ENCODE measurements at regions not wholly inside any gene's neighbourhood (a gene's known extent, or its start where the extent isn't known, plus 50 kb on each side); places are given as distances from the start of the nearest gene placed in this dataset.

DNA sequence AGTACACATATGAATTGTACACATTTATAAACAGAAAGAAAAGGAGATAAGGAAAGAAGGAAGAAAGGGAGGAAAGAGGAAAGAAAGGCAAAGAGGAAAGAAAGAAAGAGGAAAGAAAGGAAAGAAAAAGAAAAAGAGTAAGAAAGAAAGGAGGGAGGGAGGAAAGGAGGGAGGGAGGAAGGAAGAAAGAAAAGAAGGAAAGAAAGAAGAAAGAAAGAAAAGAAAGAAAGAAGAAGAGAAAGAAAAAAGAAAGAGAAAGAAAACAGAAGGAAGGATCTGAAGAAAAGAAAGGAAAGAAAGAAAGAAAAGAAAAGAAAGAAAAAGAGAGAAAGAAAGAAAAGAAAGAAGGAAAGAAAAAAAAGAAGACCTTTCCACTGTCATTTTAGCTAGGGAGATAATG lies 571.4 kb upstream of the SALL1 start:
- Histone ChIP-seq H3K27ac (no peak overlapping the region), H3K4me1 (ENCODE audit: control insufficient read depth in 1 of 2, insufficient read depth in 1 of 2, low read depth in 1 of 2, low read length in 1 of 2) (no peaks in the 10 kb centered on the region), H3K9me3 (no peaks in the 10 kb centered on the region), H3K4me3 (ENCODE audit: low read depth in 1 of 2, low read length in 1 of 2) (no peak overlapping the region), H3K27me3 (no peaks in the 10 kb centered on the region), H3K36me3 (no peaks in the 10 kb centered on the region)
- no peak for TF ChIP-seq CTCF (IDR thresholded peaks at IDR 0.05)

DNA sequence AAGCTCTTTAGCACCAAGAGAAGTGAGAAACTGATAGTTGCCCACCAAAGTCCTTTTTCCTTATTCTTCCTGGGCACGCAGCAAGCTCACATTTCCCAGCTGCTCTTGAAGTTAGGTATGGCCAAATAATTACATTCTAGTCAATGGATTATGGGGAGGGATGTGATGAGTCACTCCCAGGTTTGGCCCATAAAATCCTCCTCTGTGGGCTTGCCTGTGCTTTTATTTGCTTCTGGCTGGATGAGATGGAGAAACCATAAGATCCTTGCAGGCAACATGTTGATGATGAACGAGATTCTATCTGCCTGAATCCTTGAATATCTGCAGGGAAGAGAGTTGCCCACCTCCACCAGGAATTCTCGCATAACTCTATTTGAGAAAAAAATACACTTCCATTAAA lies 568.3 kb upstream of the SALL1 start:
- Histone ChIP-seq H3K27ac (no peak overlapping the region), H3K9me3 (no peaks in the 10 kb centered on the region), H3K27me3 (no peaks in the 10 kb centered on the region), H3K4me1 (ENCODE audit: control insufficient read depth in 1 of 2, insufficient read depth in 1 of 2, low read depth in 1 of 2, low read length in 1 of 2) (no peaks in the 10 kb centered on the region), H3K4me3 (ENCODE audit: low read depth in 1 of 2, low read length in 1 of 2) (no peak overlapping the region), H3K36me3 (no peaks in the 10 kb centered on the region)
- TF ChIP-seq CTCF (IDR thresholded peaks at IDR 0.05) = no peak

- H3K27ac ChIP-seq = no peak overlapping the region
- H3K36me3 ChIP-seq = no peaks in the 10 kb centered on the region
- H3K4me3 ChIP-seq (ENCODE audit: low read depth in 1 of 2, low read length in 1 of 2) = no peak overlapping the region
- no peaks in the 10 kb centered on the region for H3K27me3 ChIP-seq
- no peak for TF ChIP-seq CTCF (IDR thresholded peaks at IDR 0.05)
- H3K9me3 ChIP-seq = no peaks in the 10 kb centered on the region
- no peaks in the 10 kb centered on the region for H3K4me1 ChIP-seq (ENCODE audit: control insufficient read depth in 1 of 2, insufficient read depth in 1 of 2, low read depth in 1 of 2, low read length in 1 of 2)
These were observed 565.1 kb upstream of the SALL1 start for GRCh38 chr16:51716195-51716594.

DNA sequence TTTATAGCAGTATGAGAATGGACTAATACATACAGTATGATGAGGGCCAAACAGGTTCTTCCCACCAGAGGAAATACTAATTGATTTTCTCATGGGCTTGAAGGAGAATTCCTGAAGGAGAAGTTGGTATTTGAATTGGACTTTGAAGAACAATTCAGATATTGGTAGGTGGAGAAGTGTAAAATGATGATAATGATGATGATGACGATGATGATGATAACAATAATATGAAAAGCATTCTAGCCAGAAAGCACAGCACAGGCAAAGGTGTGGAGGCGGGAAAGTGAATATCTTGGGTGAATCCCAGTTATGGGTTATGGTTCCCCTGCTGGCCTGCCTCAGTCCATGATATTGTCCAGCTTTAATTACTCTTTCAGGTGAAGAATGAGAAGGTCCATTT lies 562.4 kb upstream of the SALL1 start:
- H3K27me3 ChIP-seq = no peaks in the 10 kb centered on the region
- no peaks in the 10 kb centered on the region for H3K4me1 ChIP-seq (ENCODE audit: control insufficient read depth in 1 of 2, insufficient read depth in 1 of 2, low read depth in 1 of 2, low read length in 1 of 2)
- H3K9me3 ChIP-seq = no peaks in the 10 kb centered on the region
- TF ChIP-seq CTCF (IDR thresholded peaks at IDR 0.05) = no peak
- H3K27ac ChIP-seq = no peak overlapping the region
- H3K36me3 ChIP-seq = no peaks in the 10 kb centered on the region
- no peak overlapping the region for H3K4me3 ChIP-seq (ENCODE audit: low read depth in 1 of 2, low read length in 1 of 2)

DNA sequence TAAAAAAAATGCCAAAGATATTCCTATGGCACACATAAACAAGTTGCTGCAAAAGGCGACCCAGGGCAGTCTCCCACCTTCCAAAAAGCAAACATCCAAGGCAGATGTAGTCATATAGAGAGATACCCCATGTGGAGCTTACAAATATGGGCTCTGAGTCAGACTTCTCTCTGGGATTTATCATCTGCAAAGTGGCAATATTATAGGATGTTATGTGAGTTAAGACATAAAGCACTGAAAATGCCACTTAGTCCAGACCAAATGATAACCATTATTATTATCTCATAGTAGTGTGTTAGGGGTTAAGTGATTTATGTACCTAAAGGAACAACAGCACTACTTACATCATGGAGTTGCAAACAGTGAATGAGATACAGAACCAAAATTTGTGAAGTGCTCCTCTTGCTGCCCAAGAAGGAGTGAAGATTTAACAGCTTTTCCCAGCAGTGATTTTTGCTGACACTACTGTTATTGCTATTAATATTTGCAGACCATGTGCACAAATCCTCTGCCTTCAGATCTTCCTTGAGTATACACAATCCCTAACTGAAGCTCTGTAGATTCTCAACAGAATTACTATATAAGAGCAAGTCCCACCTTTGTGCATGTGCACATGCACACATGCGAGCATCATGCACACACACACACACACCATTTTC lies 560.0 kb upstream of the SALL1 start:
- Histone ChIP-seq H3K36me3 (no peaks in the 10 kb centered on the region), H3K27me3 (no peaks in the 10 kb centered on the region), H3K4me3 (ENCODE audit: low read depth in 1 of 2, low read length in 1 of 2) (no peak overlapping the region), H3K9me3 (no peaks in the 10 kb centered on the region), H3K4me1 (ENCODE audit: control insufficient read depth in 1 of 2, insufficient read depth in 1 of 2, low read depth in 1 of 2, low read length in 1 of 2) (no peaks in the 10 kb centered on the region), H3K27ac (no peak overlapping the region)
- no peak for TF ChIP-seq CTCF (IDR thresholded peaks at IDR 0.05)

DNA sequence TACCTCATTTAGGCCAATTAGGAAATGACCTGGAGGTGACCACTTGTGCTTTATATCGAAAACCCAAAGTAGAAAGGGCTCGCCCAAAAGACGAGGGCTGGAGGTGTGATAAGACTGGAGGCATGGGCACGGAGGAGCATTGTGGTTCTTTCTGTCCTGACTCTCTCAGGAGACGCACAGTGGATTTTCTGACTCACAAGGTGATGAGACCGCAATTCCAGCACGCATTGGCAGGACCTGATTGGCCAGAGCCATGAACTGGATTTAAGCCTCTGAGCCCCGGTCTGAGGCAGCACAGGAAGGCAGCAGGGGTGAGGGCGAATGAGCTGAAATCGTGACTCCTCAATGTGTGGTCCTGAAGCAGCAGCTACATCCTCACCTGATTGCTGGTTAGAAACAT lies 559.1 kb upstream of the SALL1 start:
- Histone ChIP-seq H3K4me1 (ENCODE audit: control insufficient read depth in 1 of 2, insufficient read depth in 1 of 2, low read depth in 1 of 2, low read length in 1 of 2) (no peaks in the 10 kb centered on the region), H3K36me3 (no peaks in the 10 kb centered on the region), H3K27me3 (no peaks in the 10 kb centered on the region), H3K27ac (no peak overlapping the region), H3K4me3 (ENCODE audit: low read depth in 1 of 2, low read length in 1 of 2) (no peak overlapping the region), H3K9me3 (no peaks in the 10 kb centered on the region)
- no peak for TF ChIP-seq CTCF (IDR thresholded peaks at IDR 0.05)
